HG03469 (cell line): ENCODE measurements at regions not wholly inside any gene's neighbourhood (a gene's known extent, or its start where the extent isn't known, plus 50 kb on each side); places are given as distances from the start of the nearest gene placed in this dataset.

ENCODE experiments used
- ATAC-seq: cut with Tn5 transposase; IDR thresholded peaks from one replicate; pipeline ENCODE4 v1.9.1; 2021; ENCODE audit warnings: mild to moderate bottlenecking, moderate library complexity, moderate number of reproducible peaks; ENCODE audit not compliant: unreplicated experiment

- ATAC-seq, result no peak
Observed at GRCh38 chr18:29629493-29630036, 1413.0 kb downstream of the DSC3 start.

DNA sequence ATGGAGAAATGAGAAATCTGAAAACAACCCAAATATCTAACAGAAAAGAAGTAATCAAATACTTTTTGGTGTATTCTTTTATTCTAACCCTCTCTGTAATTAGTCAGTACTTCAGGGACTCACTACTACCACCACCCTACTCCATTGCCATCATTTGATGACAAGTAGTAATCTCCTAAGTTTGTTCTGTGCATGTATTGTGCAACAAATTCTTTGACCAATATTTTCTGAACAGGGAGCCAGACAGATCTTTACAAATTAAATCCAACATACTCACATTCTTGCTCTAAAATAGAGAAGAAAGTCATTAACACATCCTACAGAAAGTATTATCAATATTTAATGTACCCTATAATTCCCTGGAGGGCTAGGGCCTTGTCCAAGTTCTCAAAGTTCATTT is 1416.4 kb downstream of the DSC3 start:
- ATAC-seq, result no peak

GRCh38 chr18:29616867-29617266 is 1425.7 kb downstream of the DSC3 start:
- no peak for ATAC-seq

DNA sequence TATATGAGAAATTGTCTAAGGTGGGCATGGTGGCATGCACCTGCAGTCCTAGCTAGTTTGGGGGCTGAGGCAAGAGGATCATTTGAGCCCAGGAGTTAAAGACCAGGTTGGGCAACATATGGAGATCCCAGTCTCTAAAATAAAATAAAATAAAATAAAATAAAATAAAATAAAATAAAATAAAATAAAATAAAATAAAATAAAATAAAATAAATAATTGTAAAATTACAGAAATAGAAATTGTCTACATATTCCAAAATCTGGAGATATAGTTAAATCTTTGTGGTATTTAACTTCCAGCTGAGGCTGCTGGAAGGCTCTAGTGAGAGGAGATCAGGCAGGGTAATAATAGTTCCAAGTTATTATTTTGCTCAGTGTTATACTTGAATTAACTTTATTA is 1432.1 kb upstream of the CDH2 start:
- ATAC-seq, result no peak

DNA sequence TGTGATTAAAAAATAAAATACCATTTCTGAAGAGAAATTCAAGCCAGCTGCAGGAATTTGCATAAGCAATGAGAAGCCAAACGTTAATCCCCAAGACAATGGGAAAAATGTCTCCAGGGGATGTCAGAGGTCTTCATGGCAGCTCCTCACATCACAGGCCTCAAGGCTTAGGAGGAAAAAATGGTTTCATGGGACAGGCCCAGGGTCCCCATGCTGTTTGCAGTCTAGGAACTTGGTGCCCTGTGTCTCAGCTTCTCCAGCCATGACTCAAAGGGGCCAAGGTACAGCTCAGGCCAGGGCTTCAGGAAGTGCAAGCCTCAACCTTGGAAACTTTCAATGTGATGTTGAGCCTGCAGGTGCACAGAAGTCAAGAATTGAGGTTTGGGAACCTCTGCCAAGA is 1428.4 kb upstream of the CDH2 start:
- ATAC-seq, result no peak

DNA sequence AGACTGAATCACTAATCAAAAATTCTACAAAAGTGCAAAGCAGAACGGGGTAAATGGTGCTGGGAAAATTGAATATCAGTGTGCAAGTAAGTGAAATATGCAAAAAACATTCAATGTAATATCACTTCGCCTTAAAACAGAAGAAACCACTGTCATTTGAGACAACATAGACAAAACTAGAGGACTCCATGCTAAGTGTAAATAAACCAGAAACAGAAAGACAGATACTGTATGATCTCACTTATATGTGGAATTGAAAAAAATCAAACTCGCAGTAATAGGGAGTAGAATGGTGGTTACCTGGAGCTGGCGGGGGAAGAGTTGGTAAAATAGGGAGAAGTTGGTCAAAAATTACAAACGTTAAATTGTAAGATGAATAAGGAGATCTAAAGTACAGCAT is 1420.0 kb upstream of the CDH2 start:
- no peak for ATAC-seq

- ATAC-seq, result no peak
Observed at GRCh38 chr18:29594493-29594892, 1417.6 kb upstream of the CDH2 start.

GRCh38 chr18:29588446-29589100 is 1411.6 kb upstream of the CDH2 start:
- no peak for ATAC-seq

DNA sequence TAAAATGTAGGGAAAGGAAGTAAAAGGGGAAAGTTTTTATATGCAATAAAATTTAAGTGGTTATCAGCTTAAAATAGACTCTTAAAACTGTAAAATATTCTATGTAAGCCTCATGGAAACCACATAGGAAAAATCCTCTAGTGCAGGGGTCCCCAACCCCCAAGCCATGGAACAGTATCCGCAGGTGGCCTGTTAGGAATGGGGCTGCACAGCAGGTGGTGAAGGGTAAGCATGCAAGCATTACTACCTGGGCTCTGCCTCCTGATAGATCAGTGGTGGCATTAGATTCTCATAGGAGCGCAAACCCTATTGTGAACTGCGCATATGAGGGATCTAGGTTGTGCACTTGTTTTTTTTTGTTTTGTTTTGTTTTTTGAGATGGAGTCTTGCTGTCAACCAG is 1409.3 kb upstream of the CDH2 start:
- ATAC-seq, result no peak

- ATAC-seq, result peak; percentile 88
Observed at GRCh38 chr18:29560270-29560669, 1383.3 kb upstream of the CDH2 start.

- ATAC-seq, result no peak
Observed at GRCh38 chr18:29556070-29556469, 1379.1 kb upstream of the CDH2 start.

DNA sequence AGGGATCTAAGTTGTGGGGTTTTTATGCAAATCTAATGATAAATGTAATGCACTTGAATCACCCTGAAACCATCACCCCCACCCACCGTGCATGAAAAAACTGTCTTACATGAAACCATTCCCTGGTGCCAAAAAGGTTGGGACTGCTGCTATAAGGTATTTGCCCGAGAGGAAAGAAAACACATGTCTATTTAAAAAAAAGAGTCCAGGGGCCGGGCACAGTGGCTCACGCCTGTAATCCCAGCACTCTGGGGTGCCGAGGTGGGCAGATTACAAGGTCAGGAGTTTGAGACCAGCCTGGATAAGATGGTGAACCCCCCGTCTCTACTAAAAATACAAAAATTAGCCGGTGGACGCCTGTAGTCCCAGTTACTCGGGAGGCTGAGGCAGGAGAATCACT is 1372.8 kb upstream of the CDH2 start:
- no peak for ATAC-seq

DNA sequence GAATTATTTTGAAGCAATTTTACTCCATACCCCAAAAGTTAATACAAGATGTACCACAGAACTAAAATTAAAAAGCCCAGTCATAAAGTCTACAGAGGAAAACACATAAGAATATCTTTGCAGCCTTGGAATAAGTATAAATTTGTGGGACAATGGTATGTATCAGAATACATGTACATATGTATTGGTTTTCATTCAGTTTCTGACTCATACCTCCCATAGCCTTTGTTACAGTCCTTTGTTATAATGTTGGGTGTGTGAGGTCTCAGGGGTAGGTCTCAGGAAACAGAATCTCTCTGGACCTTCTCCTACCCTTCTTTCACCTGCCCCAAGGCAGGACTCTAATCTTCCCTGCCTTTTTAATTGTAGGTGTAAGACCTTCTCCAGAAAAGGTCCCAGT is 1370.7 kb upstream of the CDH2 start:
- ATAC-seq, result no peak

DNA sequence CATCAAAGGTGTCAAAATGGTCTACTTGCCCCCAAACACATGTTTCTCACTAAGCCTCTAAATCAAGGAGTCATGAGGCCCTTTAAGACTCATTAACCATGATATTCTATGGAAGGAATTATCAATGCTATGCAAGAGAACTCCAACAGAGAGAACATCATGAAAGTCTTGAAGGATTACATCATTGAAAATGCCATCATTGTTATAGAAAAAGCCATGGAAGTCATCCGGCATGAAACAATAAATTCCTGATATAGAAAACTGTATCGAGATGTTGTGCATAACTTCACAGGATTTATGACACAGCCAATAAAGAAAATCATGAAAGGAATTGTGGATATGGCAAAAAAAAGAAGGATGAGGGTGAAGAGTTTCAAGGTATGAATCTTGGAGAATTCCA is 1363.6 kb upstream of the CDH2 start:
- no peak for ATAC-seq

- ATAC-seq, result no peak
Observed at GRCh38 chr18:29531746-29532145, 1354.8 kb upstream of the CDH2 start.

- no peak for ATAC-seq
Observed at GRCh38 chr18:29523371-29523770, 1346.4 kb upstream of the CDH2 start.

DNA sequence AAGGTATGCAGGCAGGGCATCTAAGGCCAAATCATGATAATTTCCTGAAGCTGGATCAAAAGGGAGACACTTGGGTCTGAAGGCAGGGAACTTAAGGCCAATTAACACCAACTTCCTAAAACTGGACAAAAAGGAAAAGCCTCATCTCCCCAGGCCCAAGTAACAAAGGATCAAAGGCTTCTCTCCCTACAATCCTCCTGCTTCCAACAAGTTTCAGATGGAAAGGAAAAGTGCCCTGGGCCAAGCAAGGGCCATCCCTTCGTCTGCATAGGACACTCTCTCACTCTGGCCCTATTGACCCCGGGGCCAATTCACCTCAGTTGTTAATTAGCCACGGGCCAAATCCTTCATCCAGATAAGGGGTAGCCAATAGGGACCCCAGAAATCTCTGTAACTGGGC is 1335.8 kb upstream of the CDH2 start:
- no peak for ATAC-seq

DNA sequence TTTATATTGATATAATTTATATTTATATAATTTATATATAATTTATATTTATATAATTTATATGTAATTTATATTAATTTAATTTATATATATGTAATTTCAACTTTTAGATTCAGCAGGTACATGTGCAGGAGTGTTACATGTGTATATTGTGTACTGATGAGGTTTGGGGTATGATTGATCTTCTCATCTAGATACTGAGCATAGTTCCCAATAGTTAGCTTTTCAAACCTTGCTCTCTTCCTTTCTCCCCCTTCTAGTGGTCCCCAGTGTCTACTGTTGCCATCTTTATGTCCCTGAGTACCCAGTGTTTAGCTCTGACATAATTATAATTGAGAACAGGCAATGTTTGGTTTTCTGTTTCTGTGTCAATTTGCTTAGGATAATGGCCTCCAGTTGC is 1335.3 kb upstream of the CDH2 start:
- no peak for ATAC-seq

- ATAC-seq, result no peak
Observed at GRCh38 chr18:29501952-29502351, 1325.0 kb upstream of the CDH2 start.

DNA sequence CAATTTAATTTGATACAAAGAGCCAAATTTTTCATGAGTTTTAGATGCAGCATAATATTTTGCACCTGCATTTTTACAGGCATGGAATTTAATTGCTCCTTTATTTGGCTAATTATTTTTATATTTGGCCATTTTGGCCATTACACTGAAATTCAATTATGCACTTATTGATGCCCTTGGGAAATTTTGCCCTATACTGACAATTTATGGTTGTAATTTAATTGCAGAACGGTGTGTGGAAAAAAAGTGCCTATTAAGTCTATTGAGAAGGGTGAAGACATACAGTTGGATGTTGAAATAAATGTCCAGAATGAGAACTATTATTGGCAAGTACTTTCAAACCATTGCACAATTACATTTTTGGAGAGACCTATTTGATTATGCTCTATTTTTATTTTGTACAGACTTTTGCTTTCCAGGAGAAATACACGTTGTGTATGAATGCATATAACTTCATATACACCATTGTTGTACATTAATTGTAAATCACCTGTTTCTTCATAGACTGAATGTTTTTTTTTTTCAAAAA is 1319.3 kb upstream of the CDH2 start:
- no peak for ATAC-seq

- no peak for ATAC-seq
Observed at GRCh38 chr18:29494371-29494770, 1317.4 kb upstream of the CDH2 start.

DNA sequence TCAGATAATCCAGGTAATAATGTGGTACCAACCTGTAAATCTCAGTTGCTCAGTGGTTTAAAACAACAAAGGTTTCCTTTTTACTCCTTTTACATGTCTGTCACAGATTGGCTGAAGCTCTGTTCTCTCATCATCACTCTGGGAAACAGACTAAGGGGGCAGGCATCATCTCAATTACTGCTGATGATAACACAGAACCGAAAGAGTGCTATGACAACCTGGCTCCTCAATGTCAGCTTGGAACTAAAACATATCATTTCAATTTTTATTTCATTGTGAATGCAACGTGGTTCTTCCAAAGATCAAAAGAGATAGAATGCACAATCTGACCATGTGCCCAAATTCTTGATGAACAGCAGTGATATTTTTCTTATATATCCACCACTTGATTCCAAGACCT is 1315.0 kb upstream of the CDH2 start:
- no peak for ATAC-seq

DNA sequence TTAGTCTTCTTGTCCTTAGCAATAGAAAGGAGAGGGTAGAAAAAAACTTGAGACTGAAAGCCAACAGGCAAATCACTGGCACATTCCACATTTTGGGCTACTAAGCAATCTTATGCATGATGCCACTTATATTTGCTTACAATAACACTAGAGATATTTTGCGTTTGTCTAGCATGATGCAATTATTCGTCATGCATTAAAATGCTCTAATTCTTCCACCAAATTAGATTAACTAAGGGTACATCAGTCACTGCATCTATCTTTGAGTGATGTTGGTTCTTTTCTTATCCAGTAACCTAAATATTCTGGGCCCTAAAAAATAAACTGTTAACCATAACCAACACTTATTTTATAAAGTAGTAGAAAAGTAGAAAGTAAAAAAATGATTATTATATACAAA is 1311.7 kb upstream of the CDH2 start:
- ATAC-seq, result no peak
